K562 (cell line): ENCODE measurements at regions not wholly inside any gene's neighbourhood (a gene's known extent, or its start where the extent isn't known, plus 50 kb on each side); places are given as distances from the start of the nearest gene placed in this dataset.

Source experiments
- ATF7 ChIP-seq: fragments of 450-650 bp; IDR thresholded peaks from 2 replicates; pipeline ENCODE4 v1.7.1; 2014; ENCODE audit warnings: mild to moderate bottlenecking, moderate library complexity
- EP300 ChIP-seq: IDR thresholded peaks from 2 replicates; pipeline ENCODE4 v1.6.1; 2012; ENCODE audit warnings: low read length, improper control_type of control experiment
- FOSL1 ChIP-seq: fragments of 200-800 bp; sonication (Bioruptor generic); conservative IDR thresholded peaks from 2 replicates; pipeline ENCODE4 v1.6.1; 2016; ENCODE audit warnings: missing genetic modification characterization, missing compliant biosample characterization
- FOXA1 ChIP-seq: fragments of 450-650 bp; IDR thresholded peaks from 2 replicates; pipeline ENCODE4 v1.6.1; 2016; ENCODE audit warnings: mild to moderate bottlenecking, borderline replicate concordance
- MAFG ChIP-seq: fragments of 450-650 bp; conservative IDR thresholded peaks from 2 replicates; pipeline ENCODE4 v1.6.1; 2016; ENCODE audit warnings: missing genetic modification characterization, missing compliant biosample characterization
- MTA3 ChIP-seq: fragments of 450-650 bp; formaldehyde crosslinking; IDR thresholded peaks from 2 replicates; pipeline ENCODE4 v1.6.1; 2017; ENCODE audit warnings: mild to moderate bottlenecking, borderline replicate concordance
- NFATC3 ChIP-seq: fragments of 450-650 bp; IDR thresholded peaks from 2 replicates; pipeline ENCODE4 v1.6.1; 2017; ENCODE audit warnings: mild to moderate bottlenecking
- POLR2AphosphoS2 ChIP-seq: IDR thresholded peaks from 2 replicates; pipeline ENCODE4 v1.6.1; 2012; ENCODE audit warnings: low read length, improper control_type of control experiment
- SREBF2 ChIP-seq: sonication (generic); formaldehyde crosslinking; IDR thresholded peaks from 2 replicates; pipeline ENCODE4 v1.4.0; 2020; ENCODE audit warnings: mild to moderate bottlenecking, missing genetic modification reagents
- TAF1 ChIP-seq: IDR thresholded peaks from 2 replicates; pipeline ENCODE4 v1.6.1; 2011; ENCODE audit warnings: mild to moderate bottlenecking, low read length, moderate library complexity; ENCODE audit not compliant: insufficient read depth, control insufficient read depth, severe bottlenecking; ENCODE audit errors: extremely low read depth
- TCFL5 ChIP-seq: fragments of 250-450 bp; sonication (Bioruptor Pico); conservative IDR thresholded peaks from 2 replicates; pipeline ENCODE4 v1.6.1; 2021; ENCODE audit warnings: mild to moderate bottlenecking, moderate library complexity, matching md5 sums
- TF ChIP-seq, protein P1 (sequence below), 3 experiments: IDR thresholded peaks in 2 of 3; conservative IDR thresholded peaks in 1 of 3; 2 replicates each; pipeline ENCODE4 v1.5.1; 2011 to 2012; ENCODE audit warnings: low read length in 3 of 3, mild to moderate bottlenecking in 3 of 3, control low read depth in 2 of 3, improper control_type of control experiment in 1 of 3, inconsistent platforms in 1 of 3, low read depth in 1 of 3, mixed read lengths in 1 of 3, moderate library complexity in 1 of 3; ENCODE audit not compliant: insufficient read depth in 2 of 3

DNA sequence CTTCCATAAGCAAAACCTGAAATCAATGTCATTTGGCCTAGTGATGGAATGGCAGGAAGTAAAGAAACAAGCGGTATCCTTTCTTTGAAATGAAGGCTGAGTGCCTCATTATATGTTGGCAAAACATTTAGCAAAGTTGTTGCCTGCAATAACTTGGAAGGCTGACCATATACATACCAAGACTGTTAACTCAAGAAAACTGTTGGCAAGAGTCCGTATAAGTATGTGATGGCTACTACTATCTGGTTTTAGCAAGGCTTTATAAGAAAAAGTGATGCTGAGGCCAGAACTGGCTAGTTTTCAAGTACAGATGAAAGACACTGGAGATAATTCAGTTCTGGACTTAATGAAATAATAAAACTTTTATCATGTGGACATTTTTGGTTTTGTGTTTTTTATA is 356.2 kb downstream of the ZNF521 start:
- TF ChIP-seq MTA3 (no peak), TAF1 (no peak), EP300 (no peak), ATF7 (no peak), FOXA1 (no peak), FOSL1 (tag) (no peak), SREBF2 (no peak), POLR2AphosphoS2 (no peak), MAFG (tag) (no peak), NFATC3 (no peak), TCFL5 (CRISPR knock-in tag) (no peak)
- TF ChIP-seq, protein P1, sequence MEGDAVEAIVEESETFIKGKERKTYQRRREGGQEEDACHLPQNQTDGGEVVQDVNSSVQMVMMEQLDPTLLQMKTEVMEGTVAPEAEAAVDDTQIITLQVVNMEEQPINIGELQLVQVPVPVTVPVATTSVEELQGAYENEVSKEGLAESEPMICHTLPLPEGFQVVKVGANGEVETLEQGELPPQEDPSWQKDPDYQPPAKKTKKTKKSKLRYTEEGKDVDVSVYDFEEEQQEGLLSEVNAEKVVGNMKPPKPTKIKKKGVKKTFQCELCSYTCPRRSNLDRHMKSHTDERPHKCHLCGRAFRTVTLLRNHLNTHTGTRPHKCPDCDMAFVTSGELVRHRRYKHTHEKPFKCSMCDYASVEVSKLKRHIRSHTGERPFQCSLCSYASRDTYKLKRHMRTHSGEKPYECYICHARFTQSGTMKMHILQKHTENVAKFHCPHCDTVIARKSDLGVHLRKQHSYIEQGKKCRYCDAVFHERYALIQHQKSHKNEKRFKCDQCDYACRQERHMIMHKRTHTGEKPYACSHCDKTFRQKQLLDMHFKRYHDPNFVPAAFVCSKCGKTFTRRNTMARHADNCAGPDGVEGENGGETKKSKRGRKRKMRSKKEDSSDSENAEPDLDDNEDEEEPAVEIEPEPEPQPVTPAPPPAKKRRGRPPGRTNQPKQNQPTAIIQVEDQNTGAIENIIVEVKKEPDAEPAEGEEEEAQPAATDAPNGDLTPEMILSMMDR (IDR thresholded peaks at IDR 0.05 in 2 of 3, conservative IDR thresholded peaks at IDR 0.05 in 1 of 3; ENCODE audit: insufficient read depth in 2 of 3, low read depth in 1 of 3, low read length in 3 of 3), result no peak
